ENCODE measurements at regions not wholly inside any gene's neighbourhood (a gene's known extent, or its start where the extent isn't known, plus 50 kb on each side); places are given as distances from the start of the nearest gene placed in this dataset.

DNA sequence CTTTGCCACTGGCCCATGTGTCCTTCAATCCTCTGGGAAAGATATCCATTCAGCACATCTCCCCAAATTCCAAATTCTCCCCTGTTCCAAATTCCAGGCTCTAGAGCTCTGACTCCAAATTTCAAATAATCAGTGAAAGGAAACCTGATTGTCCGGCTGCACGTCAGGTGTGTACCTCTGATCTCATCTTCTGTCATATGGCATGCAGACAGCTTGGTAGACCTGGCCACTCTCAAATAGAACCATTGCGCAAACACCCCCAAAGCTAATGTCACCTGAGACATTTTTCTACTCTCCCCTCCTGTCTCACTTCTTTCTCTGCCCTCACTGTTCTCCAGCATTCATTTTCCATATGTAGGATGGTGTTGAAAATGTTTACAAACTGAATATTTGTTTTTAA, 337.0 kb upstream of the DYNLRB2 start:
- H3K4me1 ChIP-seq (ENCODE audit: control insufficient read depth in 1 of 2, insufficient read depth in 2 of 2, low read length in 2 of 2) = no peaks in the 10 kb centered on the region
- H3K9me3 ChIP-seq (ENCODE audit: control insufficient read depth in 1 of 2, low read length in 2 of 2) = no peaks in the 10 kb centered on the region
- H3K27me3 ChIP-seq (ENCODE audit: low read depth, low read length) = no peaks in the 10 kb centered on the region
- H3K27ac ChIP-seq (ENCODE audit: low read length) = no peak overlapping the region
- no peak overlapping the region for H3K4me3 ChIP-seq (ENCODE audit: low read depth in 1 of 2, low read length in 2 of 2)
- no peaks in the 10 kb centered on the region for H3K36me3 ChIP-seq (ENCODE audit: control insufficient read depth in 1 of 2, insufficient read depth in 2 of 2, low read length in 2 of 2)

DNA sequence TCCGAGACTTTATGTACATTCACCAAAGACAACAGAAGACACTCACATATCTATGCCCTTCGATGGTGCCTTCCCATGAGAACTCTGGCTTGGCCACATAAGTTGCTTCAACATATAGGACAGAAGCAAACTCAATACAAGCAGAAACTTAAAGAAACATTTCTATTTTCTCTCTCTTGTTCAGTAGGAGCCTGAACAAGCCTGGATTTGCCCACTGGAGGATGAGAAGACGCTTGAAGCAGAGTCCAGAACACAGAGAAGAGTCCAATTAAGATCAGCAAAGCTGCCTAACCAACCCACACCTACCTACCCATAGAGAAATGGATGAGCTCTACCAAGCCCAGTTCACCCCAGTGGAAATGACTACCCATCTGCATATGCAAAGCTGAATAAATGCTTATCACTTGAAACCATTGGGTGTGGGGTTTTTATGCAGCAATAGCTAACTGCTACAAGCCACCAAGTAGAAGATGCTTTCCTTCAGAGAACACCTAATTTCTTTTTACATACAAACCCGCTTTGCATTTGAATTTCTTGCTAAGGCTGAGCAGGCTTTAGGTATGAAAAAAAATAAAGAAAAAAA, 337.9 kb upstream of the DYNLRB2 start:
- no peaks in the 10 kb centered on the region for H3K9me3 ChIP-seq (ENCODE audit: control insufficient read depth in 1 of 2, low read length in 2 of 2)

DNA sequence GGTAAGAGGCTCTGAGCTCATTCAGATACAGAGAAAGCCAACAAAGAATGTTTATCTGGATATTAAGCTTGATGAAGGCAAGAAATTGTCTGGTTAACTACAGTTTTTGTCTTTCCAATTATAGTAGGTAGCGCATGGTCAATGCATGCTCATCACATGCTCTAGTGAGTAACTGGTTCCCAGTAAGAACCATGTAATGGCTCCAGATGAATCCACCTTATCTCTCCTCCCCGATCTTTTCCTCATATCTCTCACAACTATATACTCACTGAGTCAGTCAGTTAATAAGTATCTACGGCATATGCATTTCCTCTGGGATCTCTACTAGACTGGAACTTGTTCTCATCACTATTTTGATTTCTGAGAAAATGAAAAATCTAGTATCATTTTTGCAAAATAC, 340.7 kb upstream of the DYNLRB2 start:
- Histone ChIP-seq H3K4me3 (ENCODE audit: low read depth in 1 of 2, low read length in 2 of 2) (no peak overlapping the region), H3K27ac (ENCODE audit: low read length) (no peak overlapping the region), H3K36me3 (ENCODE audit: control insufficient read depth in 1 of 2, insufficient read depth in 2 of 2, low read length in 2 of 2) (no peaks in the 10 kb centered on the region), H3K4me1 (ENCODE audit: control insufficient read depth in 1 of 2, insufficient read depth in 2 of 2, low read length in 2 of 2) (no peaks in the 10 kb centered on the region), H3K27me3 (ENCODE audit: low read depth, low read length) (no peaks in the 10 kb centered on the region), H3K9me3 (ENCODE audit: control insufficient read depth in 1 of 2, low read length in 2 of 2) (no peaks in the 10 kb centered on the region)

More for the DNA sequence above, 337.9 kb upstream of the DYNLRB2 start:
- Histone ChIP-seq H3K4me3 (ENCODE audit: low read depth in 1 of 2, low read length in 2 of 2) (no peak overlapping the region), H3K4me1 (ENCODE audit: control insufficient read depth in 1 of 2, insufficient read depth in 2 of 2, low read length in 2 of 2) (no peaks in the 10 kb centered on the region), H3K27me3 (ENCODE audit: low read depth, low read length) (no peaks in the 10 kb centered on the region), H3K36me3 (ENCODE audit: control insufficient read depth in 1 of 2, insufficient read depth in 2 of 2, low read length in 2 of 2) (no peaks in the 10 kb centered on the region), H3K27ac (ENCODE audit: low read length) (no peak overlapping the region)

DNA sequence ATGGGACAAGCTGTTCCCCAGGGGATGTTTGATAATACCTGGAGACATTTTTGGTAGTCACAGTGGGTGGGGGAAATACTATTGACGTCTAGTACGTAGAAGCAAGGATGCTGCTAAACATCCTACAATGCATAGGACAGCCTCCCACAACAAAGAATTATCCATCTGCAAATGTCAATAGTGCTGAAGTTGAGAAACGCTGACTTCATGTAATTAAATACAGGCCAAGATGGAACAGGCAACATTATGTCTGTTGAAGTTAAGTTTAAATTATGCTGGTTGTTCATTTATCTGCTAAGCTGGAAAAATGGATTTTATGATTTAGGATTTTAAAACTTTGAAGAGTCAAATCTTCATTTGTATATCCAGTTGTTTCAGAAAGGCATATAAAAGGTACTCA, 341.2 kb upstream of the DYNLRB2 start:
- no peaks in the 10 kb centered on the region for H3K27me3 ChIP-seq (ENCODE audit: low read depth, low read length)
- no peak overlapping the region for H3K27ac ChIP-seq (ENCODE audit: low read length)
- no peaks in the 10 kb centered on the region for H3K36me3 ChIP-seq (ENCODE audit: control insufficient read depth in 1 of 2, insufficient read depth in 2 of 2, low read length in 2 of 2)

DNA sequence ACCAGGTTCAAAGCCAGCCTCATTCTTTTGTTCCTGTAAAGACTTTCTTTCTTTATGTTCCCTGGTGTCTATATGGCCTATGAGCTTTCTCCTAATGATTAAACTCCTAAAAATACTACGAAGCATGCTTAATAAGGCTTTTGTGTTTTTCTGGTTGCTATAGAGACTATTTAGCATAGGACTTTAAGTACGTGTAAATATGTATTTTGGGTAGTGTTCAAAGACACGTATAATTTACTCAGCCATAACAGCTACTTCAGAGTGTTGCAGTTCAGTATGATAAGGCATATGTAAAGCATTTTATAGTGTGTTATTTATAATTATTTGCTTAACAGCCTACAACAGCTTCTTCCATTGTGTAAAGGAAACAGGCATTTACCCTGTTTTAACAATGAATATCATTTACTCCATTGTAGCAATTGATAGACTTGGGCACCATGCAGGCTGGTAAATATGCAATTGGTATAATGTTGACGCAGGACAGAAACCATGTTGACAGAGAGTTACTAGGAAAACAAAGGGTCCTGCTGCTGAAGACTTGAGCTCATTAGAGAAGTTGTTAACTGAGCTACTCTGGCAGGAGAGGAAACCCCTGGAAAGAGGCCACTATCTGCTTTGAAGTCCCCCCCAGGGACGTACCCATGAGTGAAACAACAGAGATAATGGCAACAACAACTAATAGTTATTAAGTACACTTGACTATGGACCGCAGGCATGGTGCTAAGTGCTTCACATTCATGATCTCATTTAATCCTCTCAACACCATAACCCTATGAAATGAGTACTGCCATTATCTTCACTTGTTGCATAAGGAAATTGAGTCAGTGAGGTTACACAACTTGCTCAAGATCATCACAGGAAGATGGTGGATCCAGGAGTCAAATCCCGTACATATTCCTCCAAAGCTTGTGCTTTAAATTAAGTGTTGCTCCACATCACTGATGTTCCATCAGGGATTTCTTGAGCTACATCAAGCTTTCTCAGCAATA, 342.2 kb upstream of the DYNLRB2 start:
- Histone ChIP-seq H3K27me3 (ENCODE audit: low read depth, low read length) (no peaks in the 10 kb centered on the region), H3K36me3 (ENCODE audit: control insufficient read depth in 1 of 2, insufficient read depth in 2 of 2, low read length in 2 of 2) (no peaks in the 10 kb centered on the region), H3K27ac (ENCODE audit: low read length) (no peak overlapping the region), H3K4me3 (ENCODE audit: low read depth in 1 of 2, low read length in 2 of 2) (no peak overlapping the region), H3K4me1 (ENCODE audit: control insufficient read depth in 1 of 2, insufficient read depth in 2 of 2, low read length in 2 of 2) (no peaks in the 10 kb centered on the region), H3K9me3 (ENCODE audit: control insufficient read depth in 1 of 2, low read length in 2 of 2) (no peaks in the 10 kb centered on the region)

More for the DNA sequence above, 341.2 kb upstream of the DYNLRB2 start:
- no peak overlapping the region for H3K4me3 ChIP-seq (ENCODE audit: low read depth in 1 of 2, low read length in 2 of 2)
- no peaks in the 10 kb centered on the region for H3K9me3 ChIP-seq (ENCODE audit: control insufficient read depth in 1 of 2, low read length in 2 of 2)
- no peaks in the 10 kb centered on the region for H3K4me1 ChIP-seq (ENCODE audit: control insufficient read depth in 1 of 2, insufficient read depth in 2 of 2, low read length in 2 of 2)

DNA sequence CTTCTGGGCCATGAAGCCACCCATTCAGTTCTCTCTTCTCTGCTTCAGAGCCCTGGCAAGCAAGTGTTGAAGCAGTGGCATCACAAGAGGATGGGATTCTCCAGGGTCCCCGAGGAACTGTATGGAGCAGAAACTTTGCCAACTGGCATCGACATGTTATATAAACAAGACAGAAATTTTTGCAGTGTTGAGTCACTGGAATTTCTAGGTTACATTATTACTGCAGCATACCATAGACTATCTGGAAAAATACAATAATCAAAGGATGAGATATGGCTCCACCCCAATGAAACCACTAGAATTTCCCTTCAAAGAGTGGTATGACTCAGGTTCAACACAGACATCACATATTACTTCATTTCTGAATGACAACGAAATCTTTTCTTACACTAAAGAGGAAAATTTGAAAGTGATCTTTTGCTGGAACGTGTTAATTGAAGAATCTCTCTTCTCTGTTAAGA, 343.0 kb upstream of the DYNLRB2 start:
- no peaks in the 10 kb centered on the region for H3K27me3 ChIP-seq (ENCODE audit: low read depth, low read length)
- H3K4me3 ChIP-seq (ENCODE audit: low read depth in 1 of 2, low read length in 2 of 2) = no peak overlapping the region
- no peaks in the 10 kb centered on the region for H3K4me1 ChIP-seq (ENCODE audit: control insufficient read depth in 1 of 2, insufficient read depth in 2 of 2, low read length in 2 of 2)
- no peaks in the 10 kb centered on the region for H3K36me3 ChIP-seq (ENCODE audit: control insufficient read depth in 1 of 2, insufficient read depth in 2 of 2, low read length in 2 of 2)
- no peaks in the 10 kb centered on the region for H3K9me3 ChIP-seq (ENCODE audit: control insufficient read depth in 1 of 2, low read length in 2 of 2)
- H3K27ac ChIP-seq (ENCODE audit: low read length) = no peak overlapping the region

DNA sequence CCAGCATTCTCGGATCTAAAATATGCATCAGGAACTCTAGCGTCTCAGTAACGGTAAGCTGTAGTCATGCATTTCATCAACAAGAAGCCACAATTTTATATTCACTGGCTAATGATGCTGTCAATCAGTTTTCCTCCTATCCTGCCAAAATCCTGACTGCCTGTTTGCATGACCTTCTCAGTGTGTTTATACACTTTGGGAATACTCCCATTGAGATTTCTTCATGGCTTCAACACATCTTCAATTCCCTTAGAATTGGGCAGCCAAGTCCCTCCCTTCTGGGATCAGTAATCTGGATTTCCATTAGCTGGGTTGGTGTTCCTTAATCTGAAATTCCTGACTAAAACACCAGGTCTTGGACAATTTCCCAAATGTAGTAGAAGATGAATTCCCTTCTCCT, 348.9 kb upstream of the DYNLRB2 start:
- H3K36me3 ChIP-seq (ENCODE audit: control insufficient read depth in 1 of 2, insufficient read depth in 2 of 2, low read length in 2 of 2) = no peaks in the 10 kb centered on the region

DNA sequence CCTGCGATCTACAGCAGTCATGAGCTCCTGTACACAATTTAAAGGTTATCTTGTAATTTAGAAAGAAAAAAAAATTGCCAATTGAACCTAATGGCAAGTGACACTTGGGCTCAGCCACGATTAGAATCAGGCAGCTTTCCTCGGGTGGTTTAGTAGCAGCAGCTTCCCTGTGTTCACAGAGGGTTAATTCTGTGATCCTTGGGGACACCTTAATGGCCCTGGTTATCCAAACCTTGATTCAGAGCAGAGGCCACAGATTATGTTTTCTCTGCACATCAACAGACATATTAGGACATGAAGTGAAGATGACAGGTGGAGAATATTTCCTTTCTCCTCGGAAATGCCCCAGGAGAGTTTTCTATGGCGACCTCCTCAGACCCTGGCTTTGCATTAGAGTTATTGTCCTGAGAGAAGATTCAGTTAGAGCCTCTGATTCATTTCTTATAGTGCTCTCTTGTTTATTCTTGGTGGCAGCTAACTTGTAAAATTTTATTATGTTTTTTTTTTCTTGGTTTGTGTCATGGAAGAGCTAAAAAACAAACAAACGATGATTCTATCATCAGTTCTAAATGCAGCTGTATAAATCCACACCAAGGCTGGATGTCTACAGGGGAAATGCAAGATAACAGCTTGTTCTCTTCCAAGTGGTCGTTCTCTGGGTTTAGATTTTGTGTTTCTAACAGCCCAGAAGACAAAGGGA, 351.2 kb upstream of the DYNLRB2 start:
- H3K4me3 ChIP-seq (ENCODE audit: low read depth in 1 of 2, low read length in 2 of 2) = no peak overlapping the region
- no peaks in the 10 kb centered on the region for H3K27me3 ChIP-seq (ENCODE audit: low read depth, low read length)
- no peaks in the 10 kb centered on the region for H3K36me3 ChIP-seq (ENCODE audit: control insufficient read depth in 1 of 2, insufficient read depth in 2 of 2, low read length in 2 of 2)
- no peaks in the 10 kb centered on the region for H3K4me1 ChIP-seq (ENCODE audit: control insufficient read depth in 1 of 2, insufficient read depth in 2 of 2, low read length in 2 of 2)
- no peak overlapping the region for H3K27ac ChIP-seq (ENCODE audit: low read length)
- H3K9me3 ChIP-seq (ENCODE audit: control insufficient read depth in 1 of 2, low read length in 2 of 2) = no peaks in the 10 kb centered on the region

More for the DNA sequence above, 348.9 kb upstream of the DYNLRB2 start:
- Histone ChIP-seq H3K4me3 (ENCODE audit: low read depth in 1 of 2, low read length in 2 of 2) (no peak overlapping the region), H3K9me3 (ENCODE audit: control insufficient read depth in 1 of 2, low read length in 2 of 2) (no peaks in the 10 kb centered on the region), H3K27me3 (ENCODE audit: low read depth, low read length) (no peaks in the 10 kb centered on the region), H3K27ac (ENCODE audit: low read length) (no peak overlapping the region), H3K4me1 (ENCODE audit: control insufficient read depth in 1 of 2, insufficient read depth in 2 of 2, low read length in 2 of 2) (no peaks in the 10 kb centered on the region)

DNA sequence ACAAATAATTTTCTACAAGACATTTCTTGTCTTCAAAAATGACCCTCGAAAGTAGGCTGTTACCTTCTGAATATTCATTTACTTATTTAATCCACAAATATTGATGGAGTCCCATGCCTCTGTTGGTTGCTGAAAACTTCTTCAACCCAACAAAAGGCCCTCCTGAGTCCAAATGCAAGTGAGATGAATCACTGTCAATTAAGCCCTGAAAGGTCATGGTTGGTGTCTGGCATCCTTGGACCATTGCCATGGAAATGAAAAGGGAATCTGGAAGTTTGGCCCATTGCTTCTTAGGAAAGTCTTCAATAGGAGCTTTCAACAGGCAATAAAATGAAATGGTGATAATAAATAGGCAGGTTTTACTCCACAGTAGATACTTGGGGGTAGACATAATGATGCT, 364.7 kb upstream of the DYNLRB2 start:
- no peaks in the 10 kb centered on the region for H3K36me3 ChIP-seq (ENCODE audit: control insufficient read depth in 1 of 2, insufficient read depth in 2 of 2, low read length in 2 of 2)
- H3K27me3 ChIP-seq (ENCODE audit: low read depth, low read length) = no peaks in the 10 kb centered on the region

DNA sequence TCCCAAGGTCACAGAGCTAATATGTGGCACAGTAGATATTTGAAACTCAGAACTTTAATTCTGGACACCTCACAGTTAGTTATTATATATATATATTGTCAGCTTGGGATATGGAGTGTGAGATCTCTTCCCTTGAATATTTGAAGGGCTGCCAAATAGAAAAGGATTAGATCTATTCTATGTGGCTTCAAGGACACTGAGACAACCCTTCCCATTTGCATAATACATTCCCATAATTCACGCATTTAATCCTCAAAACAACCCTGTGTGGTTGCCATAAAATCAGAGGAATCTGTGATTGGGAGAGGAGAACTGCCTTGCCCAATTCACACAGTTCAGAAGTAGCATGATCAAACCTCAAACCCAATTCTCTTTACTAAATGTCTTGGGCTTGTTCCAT, 365.8 kb upstream of the DYNLRB2 start:
- H3K36me3 ChIP-seq (ENCODE audit: control insufficient read depth in 1 of 2, insufficient read depth in 2 of 2, low read length in 2 of 2) = no peaks in the 10 kb centered on the region
- H3K4me1 ChIP-seq (ENCODE audit: control insufficient read depth in 1 of 2, insufficient read depth in 2 of 2, low read length in 2 of 2) = no peaks in the 10 kb centered on the region
- H3K4me3 ChIP-seq (ENCODE audit: low read depth in 1 of 2, low read length in 2 of 2) = no peak overlapping the region
- no peak overlapping the region for H3K27ac ChIP-seq (ENCODE audit: low read length)
- H3K9me3 ChIP-seq (ENCODE audit: control insufficient read depth in 1 of 2, low read length in 2 of 2) = no peaks in the 10 kb centered on the region
- H3K27me3 ChIP-seq (ENCODE audit: low read depth, low read length) = no peaks in the 10 kb centered on the region

More for the DNA sequence above, 364.7 kb upstream of the DYNLRB2 start:
- no peak overlapping the region for H3K4me3 ChIP-seq (ENCODE audit: low read depth in 1 of 2, low read length in 2 of 2)
- no peak overlapping the region for H3K27ac ChIP-seq (ENCODE audit: low read length)
- H3K9me3 ChIP-seq (ENCODE audit: control insufficient read depth in 1 of 2, low read length in 2 of 2) = no peaks in the 10 kb centered on the region
- H3K4me1 ChIP-seq (ENCODE audit: control insufficient read depth in 1 of 2, insufficient read depth in 2 of 2, low read length in 2 of 2) = no peaks in the 10 kb centered on the region

DNA sequence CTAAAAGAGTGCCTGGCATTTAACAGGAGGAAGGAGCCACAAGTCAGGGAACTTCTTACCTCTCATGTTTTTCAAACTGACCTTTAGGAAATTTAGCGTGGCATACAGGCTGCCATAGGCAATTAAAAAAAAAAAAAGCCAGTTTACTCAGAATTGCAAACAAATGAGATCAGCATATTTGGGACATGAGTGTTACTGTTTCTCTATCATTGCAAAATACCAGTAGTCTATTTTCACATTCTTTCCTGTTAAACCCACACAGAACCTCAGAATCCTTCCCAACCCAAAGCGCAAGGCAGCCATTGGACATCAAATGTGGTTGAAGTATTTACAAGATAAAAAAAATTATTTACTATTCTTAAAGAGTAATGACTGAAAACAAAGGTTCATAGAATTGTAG, 366.4 kb upstream of the DYNLRB2 start:
- no peaks in the 10 kb centered on the region for H3K27me3 ChIP-seq (ENCODE audit: low read depth, low read length)
- no peak overlapping the region for H3K4me3 ChIP-seq (ENCODE audit: low read depth in 1 of 2, low read length in 2 of 2)
- no peaks in the 10 kb centered on the region for H3K4me1 ChIP-seq (ENCODE audit: control insufficient read depth in 1 of 2, insufficient read depth in 2 of 2, low read length in 2 of 2)
- H3K9me3 ChIP-seq (ENCODE audit: control insufficient read depth in 1 of 2, low read length in 2 of 2) = no peaks in the 10 kb centered on the region
- H3K27ac ChIP-seq (ENCODE audit: low read length) = no peak overlapping the region
- H3K36me3 ChIP-seq (ENCODE audit: control insufficient read depth in 1 of 2, insufficient read depth in 2 of 2, low read length in 2 of 2) = no peaks in the 10 kb centered on the region

Data from muscle layer of duodenum (tissue), 2 donors.